ENCODE measurements at regions not wholly inside any gene's neighbourhood (a gene's known extent, or its start where the extent isn't known, plus 50 kb on each side); places are given as distances from the start of the nearest gene placed in this dataset.

GRCh38 chr16:85513180-85513579, 99.9 kb upstream of the GSE1 start:
- peak overlapping the region in 1 of 3 experiments; percentile 8; a peak in 3 of 7 replicates for H3K27ac Mint-ChIP-seq

More at GRCh38 chr16:85513180-85513579, 99.9 kb upstream of the GSE1 start:
- Histone ChIP-seq H2AK5ac (ENCODE audit: insufficient read length, low read length) (no peak overlapping the region), H3K79me2 (ENCODE audit: insufficient read depth, low read length) (no peaks in the 10 kb centered on the region), H4K91ac (ENCODE audit: insufficient read length, low read depth, low read length) (no peak overlapping the region), H3K23me2 (ENCODE audit: insufficient read length, low read depth, low read length, poor library complexity, severe bottlenecking) (no peaks in the 10 kb centered on the region), H3K56ac (ENCODE audit: insufficient read length, low read depth, low read length) (no peak overlapping the region), H3K27me3 (ENCODE audit: insufficient read depth, low read length) (no peaks in the 10 kb centered on the region), H3K9ac (ENCODE audit: extremely low read depth, insufficient read length, low read length) (no peak overlapping the region), H3K4me1 (ENCODE audit: insufficient read depth, low read length) (peaks cover 3% of the 10 kb centered on the region; the same call in 1 of the 2 replicates), H2BK5ac (ENCODE audit: insufficient read length, low read length) (no peak overlapping the region), H2BK15ac (ENCODE audit: low read depth, low read length) (no peak overlapping the region), H2AFZ (ENCODE audit: low read length) (no peak overlapping the region), H2BK12ac (ENCODE audit: insufficient read length, low read depth, low read length) (no peak overlapping the region), H4K8ac (replicated peaks; ENCODE audit: insufficient read length, low read depth, low read length) (no peak overlapping the region), H3T11ph (ENCODE audit: low read length) (no peak overlapping the region), H4K20me1 (ENCODE audit: control insufficient read depth, insufficient read depth, insufficient read length) (no peaks in the 10 kb centered on the region), H3K79me1 (ENCODE audit: insufficient read depth, low read depth, low read length, poor library complexity, severe bottlenecking) (no peaks in the 10 kb centered on the region), H2BK20ac (ENCODE audit: low read depth, low read length, poor library complexity, severe bottlenecking) (no peak overlapping the region), H3K18ac (ENCODE audit: insufficient read length, low read depth, low read length) (no peak overlapping the region), H3K4me2 (ENCODE audit: insufficient read depth, insufficient read length, low read length) (no peak overlapping the region), H4K5ac (ENCODE audit: insufficient read length, low read depth, low read length) (no peak overlapping the region), H3K14ac (ENCODE audit: insufficient read depth, low read length) (no peak overlapping the region), H3K9me3 (ENCODE audit: control insufficient read depth, low read depth, low read length) (no peaks in the 10 kb centered on the region), H3K4ac (ENCODE audit: low read depth, low read length) (no peak overlapping the region), H3K27ac (ENCODE audit: insufficient read length, low read depth, low read length) (no peak overlapping the region), H3K23ac (ENCODE audit: insufficient read length, low read depth, low read length) (no peak overlapping the region), H2BK120ac (ENCODE audit: low read depth, low read length, poor library complexity, severe bottlenecking) (no peak overlapping the region)
- H3K27me3 Mint-ChIP-seq (ENCODE audit: low read depth) = peaks cover 3% of the 10 kb centered on the region
- peaks cover 15 to 67% of the 10 kb centered on the region in 2 experiments for H3K4me1 Mint-ChIP-seq
- no peak overlapping the region for H3K4me3 Mint-ChIP-seq
- no peaks in the 10 kb centered on the region for H3K9me3 Mint-ChIP-seq
- no CpG with 5 or more reads among the region's 9 CpGs for WGBS (ENCODE audit: extremely low coverage, insufficient read length, low lambda C conversion rate)
- no peaks in the 10 kb centered on the region; a peak in 1 of 7 replicates for H3K36me3 Mint-ChIP-seq (ENCODE audit: insufficient read depth in 1 of 3, low read depth in 3 of 3)
- DNase-seq = no peak
- TF ChIP-seq CTCF (conservative IDR thresholded peaks at IDR 0.05) = no peak

Measured in H9 (cell line).